ENCODE measurements at regions not wholly inside any gene's neighbourhood (a gene's known extent, or its start where the extent isn't known, plus 50 kb on each side); places are given as distances from the start of the nearest gene placed in this dataset.

DNA sequence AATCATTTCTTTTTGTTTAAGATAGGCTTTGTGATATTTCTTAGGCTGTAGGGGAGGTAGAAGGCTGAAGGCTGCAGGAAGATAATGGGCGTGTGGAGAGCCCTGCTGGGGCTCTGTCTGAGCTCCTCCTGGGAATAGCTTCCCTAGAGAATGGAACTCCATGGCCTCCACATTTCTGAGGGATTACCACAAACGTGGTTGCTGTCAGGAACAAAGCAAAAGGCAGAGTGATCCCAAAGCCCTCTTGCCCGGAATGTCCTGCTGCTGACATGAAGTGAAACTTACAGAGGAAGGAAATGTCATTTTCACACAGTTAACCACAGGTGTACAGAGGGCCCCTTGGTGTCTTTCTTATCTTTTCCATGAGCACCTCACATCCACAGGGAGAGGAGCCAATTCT is 89.3 kb downstream of the DDIT4L start:
- no peaks in the 10 kb centered on the region for H3K9me3 Mint-ChIP-seq
- ChIA-PET POLR2A (no interaction called here), CTCF (no interaction called here)
- no peak for DNase-seq
- peak overlapping the region; percentile 17 for H3K27ac Mint-ChIP-seq
- H3K4me3 Mint-ChIP-seq = no peak overlapping the region
- no peaks in the 10 kb centered on the region for H3K36me3 Mint-ChIP-seq (ENCODE audit: low read depth)
- H3K27me3 Mint-ChIP-seq = no peaks in the 10 kb centered on the region
- peaks cover 42% of the 10 kb centered on the region for H3K4me1 Mint-ChIP-seq

DNA sequence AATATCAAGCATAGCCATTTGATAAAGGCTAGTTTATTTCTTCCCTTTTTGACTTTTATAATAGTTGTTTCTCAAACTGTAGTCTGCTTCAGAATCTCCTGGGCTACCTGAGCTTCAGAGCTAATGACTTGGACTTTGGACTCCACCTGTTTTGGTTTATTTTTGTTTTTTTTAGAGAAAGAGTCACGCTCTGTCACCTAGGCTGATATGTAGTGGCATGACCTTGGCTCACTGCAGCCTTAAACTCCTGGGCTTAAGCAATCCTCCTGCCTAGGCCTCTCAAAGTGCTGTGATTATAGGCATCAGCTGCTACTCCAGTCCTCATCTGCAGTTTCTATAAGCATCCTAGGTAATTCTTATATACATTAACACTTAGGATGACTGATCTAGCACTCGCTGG is 90.5 kb downstream of the DDIT4L start:
- H3K36me3 Mint-ChIP-seq (ENCODE audit: low read depth) = no peaks in the 10 kb centered on the region
- ChIA-PET CTCF (no interaction called here), POLR2A (no interaction called here)
- no peak for DNase-seq
- H3K27me3 Mint-ChIP-seq = no peaks in the 10 kb centered on the region
- no peak overlapping the region for H3K27ac Mint-ChIP-seq
- no peaks in the 10 kb centered on the region for H3K9me3 Mint-ChIP-seq
- peaks cover 54% of the 10 kb centered on the region for H3K4me1 Mint-ChIP-seq
- H3K4me3 Mint-ChIP-seq = no peak overlapping the region

DNA sequence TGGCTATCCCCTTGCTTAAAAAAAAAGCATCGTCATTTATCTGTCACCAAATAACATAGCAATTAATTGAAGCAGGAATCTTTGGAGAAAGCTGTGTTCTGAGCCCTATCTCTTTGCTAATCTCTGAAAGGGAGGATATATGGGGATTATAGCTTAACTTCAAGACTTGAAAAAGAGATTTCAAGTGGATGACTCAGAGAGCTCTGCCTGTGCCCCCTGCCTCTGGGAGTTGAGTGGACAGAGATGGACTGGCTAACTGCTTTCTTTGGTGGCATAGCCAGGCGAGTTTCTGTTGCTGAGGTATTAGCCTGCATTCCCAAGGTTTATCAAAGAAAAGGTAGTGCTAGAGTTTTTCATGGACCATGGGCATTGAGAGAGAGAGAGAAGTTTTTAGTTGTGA is 91.6 kb downstream of the DDIT4L start:
- peaks cover 58% of the 10 kb centered on the region for H3K4me1 Mint-ChIP-seq
- ChIA-PET POLR2A (no interaction called here), CTCF (no interaction called here)
- H3K9me3 Mint-ChIP-seq = no peaks in the 10 kb centered on the region
- H3K27ac Mint-ChIP-seq = no peak overlapping the region
- H3K4me3 Mint-ChIP-seq = no peak overlapping the region
- no peaks in the 10 kb centered on the region for H3K27me3 Mint-ChIP-seq
- H3K36me3 Mint-ChIP-seq (ENCODE audit: low read depth) = no peaks in the 10 kb centered on the region
- DNase-seq = no peak

DNA sequence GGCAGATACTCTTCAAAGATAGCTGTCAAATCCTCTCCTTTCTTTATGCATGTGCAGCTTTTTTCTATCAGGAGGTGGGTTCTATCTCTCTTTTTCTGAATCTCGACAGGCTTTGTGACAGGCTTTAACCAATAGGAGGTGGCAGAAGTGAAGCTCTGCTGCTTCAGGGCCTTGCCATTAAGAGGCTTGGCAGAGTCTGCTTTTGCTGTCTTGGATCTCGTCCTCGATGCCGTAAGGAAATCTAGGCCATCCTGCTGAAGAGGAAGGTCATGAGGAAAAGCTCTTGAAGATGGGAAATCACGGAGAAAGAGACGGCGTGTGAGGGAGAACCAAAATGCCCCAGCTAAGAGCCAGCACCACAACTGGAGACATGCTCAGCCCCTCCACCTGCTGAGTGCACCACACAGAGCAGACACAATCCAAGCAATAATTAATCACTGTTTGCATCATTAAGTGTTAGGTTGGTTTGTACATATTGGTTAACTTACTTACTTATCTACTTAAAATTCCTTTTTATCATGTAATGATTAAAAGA is 92.2 kb downstream of the DDIT4L start:
- H3K9me3 Mint-ChIP-seq = no peaks in the 10 kb centered on the region
- DNase-seq = no peak
- H3K36me3 Mint-ChIP-seq (ENCODE audit: low read depth) = no peaks in the 10 kb centered on the region
- H3K4me3 Mint-ChIP-seq = no peak overlapping the region
- no peak overlapping the region for H3K27ac Mint-ChIP-seq
- ChIA-PET POLR2A (interaction anchor here (0.5 kb wide), 1 partner anchor 281 kb away, joined by 3 read pairs; no protein-coding TSS in a partner anchor), CTCF (interaction anchor here (1.3 kb wide), 1 partner anchor 8 kb away, joined by 7 read pairs; no protein-coding TSS in a partner anchor)
- no peaks in the 10 kb centered on the region for H3K27me3 Mint-ChIP-seq
- H3K4me1 Mint-ChIP-seq = peaks cover 61% of the 10 kb centered on the region

DNA sequence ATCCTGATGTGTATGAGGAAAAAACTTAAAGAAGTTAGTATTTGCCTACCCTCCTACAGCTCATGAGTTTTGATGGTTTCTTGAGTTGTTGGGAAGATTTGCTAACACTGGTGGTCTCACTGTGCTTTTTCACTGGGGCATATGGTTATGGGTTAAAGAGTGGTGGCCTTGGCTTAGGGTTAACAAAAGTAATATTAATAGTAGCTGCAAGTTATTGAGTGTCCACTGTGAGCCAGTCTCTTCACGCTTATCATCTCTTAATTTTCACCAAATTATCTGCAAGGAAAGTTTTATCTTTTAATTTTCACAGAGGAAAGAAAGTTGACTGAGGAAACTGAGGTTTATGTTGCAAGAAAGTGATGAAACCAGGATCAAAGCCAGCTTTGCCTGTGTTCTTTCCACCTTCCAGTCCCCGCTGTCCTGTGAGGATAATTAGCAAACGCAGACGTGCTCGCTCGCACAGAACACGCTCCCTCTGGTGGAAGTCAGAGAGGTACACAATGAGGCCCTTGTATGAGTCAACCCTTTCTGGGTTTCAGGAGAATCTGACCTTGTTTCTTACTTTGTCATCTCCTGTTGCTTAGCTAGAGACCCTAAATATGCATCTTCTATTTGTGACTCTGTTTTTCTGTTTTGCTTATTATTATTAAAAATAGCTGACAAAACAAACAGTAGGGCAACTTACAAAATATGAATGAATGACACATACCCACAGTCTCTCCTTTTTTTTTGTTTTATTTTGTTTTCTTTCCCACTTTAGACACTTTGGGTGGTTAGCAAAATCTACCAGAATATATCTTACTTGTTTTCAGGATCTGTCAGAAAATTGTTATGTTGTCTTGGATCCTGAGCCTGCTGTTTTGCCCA is 94.3 kb downstream of the DDIT4L start:
- DNase-seq = peak; percentile 68
- Mint-ChIP-seq H3K4me1 (peaks cover 56% of the 10 kb centered on the region), H3K27me3 (no peaks in the 10 kb centered on the region), H3K36me3 (ENCODE audit: low read depth) (no peaks in the 10 kb centered on the region), H3K4me3 (no peak overlapping the region), H3K9me3 (no peaks in the 10 kb centered on the region), H3K27ac (peak overlapping the region; percentile 47)
- CTCF ChIA-PET = interaction anchor here (0.6 to 1.7 kb wide), 12 partner anchors 11 to 642 kb away, joined by 3 to 25 read pairs (median 3); partner anchors contain the start of gene DNAJB14
- POLR2A ChIA-PET = interaction anchor here (0.8 to 1.2 kb wide), 3 partner anchors 12 to 1252 kb away, joined by 3 read pairs; partner anchors contain the start of gene PPP3CA

GRCh38 chr4:100093091-100093866 is 97.0 kb downstream of the DDIT4L start:
- ChIA-PET POLR2A (interaction anchor here (0.6 to 1.9 kb wide), 6 partner anchors 14 to 1233 kb away, joined by 3 to 7 read pairs (median 4); partner anchors contain the start of genes DNAJB14 and LAMTOR3), CTCF (interaction anchor here (0.6 to 3.4 kb wide), 46 partner anchors 10 to 1637 kb away, joined by 3 to 39 read pairs (median 4); partner anchors contain the start of genes DNAJB14 and H2AZ1)
- Mint-ChIP-seq H3K36me3 (ENCODE audit: low read depth) (no peaks in the 10 kb centered on the region), H3K27me3 (peaks cover 2% of the 10 kb centered on the region), H3K27ac (peak overlapping the region; percentile 41), H3K4me1 (peaks cover 47% of the 10 kb centered on the region), H3K4me3 (no peak overlapping the region), H3K9me3 (no peaks in the 10 kb centered on the region)
- DNase-seq = peak; percentile 90

DNA sequence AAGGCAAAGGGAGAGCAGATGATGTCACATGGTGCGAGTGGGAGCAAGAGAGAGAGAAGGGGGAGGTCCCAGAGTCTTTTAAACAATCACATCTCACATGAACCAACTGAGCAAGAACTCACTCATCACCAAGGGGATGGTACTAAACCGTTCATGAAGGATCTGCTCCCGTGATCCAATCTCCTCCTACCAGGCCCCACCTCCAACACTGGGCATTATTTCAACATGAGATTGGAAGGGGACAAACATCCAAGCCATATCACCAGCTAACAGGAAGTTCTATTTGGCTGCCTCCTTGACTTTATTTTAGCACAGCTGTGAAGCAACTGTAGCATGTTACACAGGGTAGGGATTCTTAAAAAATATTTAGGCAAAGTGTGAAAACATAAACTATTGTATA is 102.5 kb downstream of the DDIT4L start:
- DNase-seq = no peak
- peaks cover 7% of the 10 kb centered on the region for H3K36me3 Mint-ChIP-seq (ENCODE audit: low read depth)
- peaks cover 2% of the 10 kb centered on the region for H3K27me3 Mint-ChIP-seq
- ChIA-PET CTCF (no interaction called here), POLR2A (no interaction called here)
- H3K4me3 Mint-ChIP-seq = no peak overlapping the region
- H3K4me1 Mint-ChIP-seq = peaks cover 12% of the 10 kb centered on the region
- peaks cover 2% of the 10 kb centered on the region for H3K9me3 Mint-ChIP-seq
- no peak overlapping the region for H3K27ac Mint-ChIP-seq

DNA sequence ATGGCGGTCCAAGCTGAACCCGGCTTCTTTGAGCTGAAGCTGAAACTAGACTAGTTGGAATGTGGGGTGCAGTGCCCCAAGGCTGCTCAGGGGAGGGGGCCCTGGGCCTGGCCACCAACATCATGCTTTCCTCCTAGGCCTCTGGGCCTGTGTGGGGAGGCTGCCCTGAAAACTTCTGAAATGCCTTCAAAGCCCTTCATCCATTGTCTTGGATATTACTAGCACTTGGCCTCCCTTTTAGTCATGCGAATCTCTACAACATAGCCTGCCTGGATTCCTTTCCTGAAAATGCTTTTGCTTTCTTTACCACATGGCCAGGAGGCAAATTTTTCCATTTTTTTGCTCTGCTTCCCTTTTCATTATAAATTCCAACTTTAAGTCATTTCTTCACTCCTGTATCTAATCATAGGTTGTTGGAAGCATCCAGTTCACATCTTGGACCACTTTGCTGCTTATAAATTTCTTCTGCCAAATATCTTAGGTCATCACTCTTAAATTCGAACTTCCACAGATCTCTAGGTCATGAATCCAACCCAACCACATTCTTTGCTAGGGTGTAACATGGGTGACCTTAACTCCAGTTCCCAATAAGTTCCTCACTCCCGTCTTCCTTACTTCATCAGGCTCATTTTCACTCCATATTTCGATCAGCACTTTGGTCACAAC is 103.4 kb downstream of the DDIT4L start:
- Mint-ChIP-seq H3K9me3 (peaks cover 2% of the 10 kb centered on the region), H3K27ac (no peak overlapping the region), H3K36me3 (ENCODE audit: low read depth) (peaks cover 7% of the 10 kb centered on the region), H3K4me3 (no peak overlapping the region), H3K27me3 (peaks cover 2% of the 10 kb centered on the region), H3K4me1 (peaks cover 9% of the 10 kb centered on the region)
- DNase-seq = no peak
- ChIA-PET CTCF (no interaction called here), POLR2A (no interaction called here)

- no peak overlapping the region for H3K27ac Mint-ChIP-seq
- ChIA-PET CTCF (no interaction called here), POLR2A (no interaction called here)
- H3K4me1 Mint-ChIP-seq = peaks cover 8% of the 10 kb centered on the region
- H3K4me3 Mint-ChIP-seq = no peak overlapping the region
- H3K27me3 Mint-ChIP-seq = no peaks in the 10 kb centered on the region
- H3K9me3 Mint-ChIP-seq = peaks cover 2% of the 10 kb centered on the region
- DNase-seq = no peak
- H3K36me3 Mint-ChIP-seq (ENCODE audit: low read depth) = peaks cover 7% of the 10 kb centered on the region
These were observed 105.4 kb downstream of the DDIT4L start for GRCh38 chr4:100084892-100085291.

- no peak for DNase-seq
- Mint-ChIP-seq H3K4me1 (peaks cover 13% of the 10 kb centered on the region), H3K9me3 (peaks cover 2% of the 10 kb centered on the region), H3K36me3 (ENCODE audit: low read depth) (peaks cover 7% of the 10 kb centered on the region), H3K27ac (no peak overlapping the region), H3K27me3 (no peaks in the 10 kb centered on the region), H3K4me3 (no peak overlapping the region)
- CTCF ChIA-PET = interaction anchor here (0.6 to 2.4 kb wide), 3 partner anchors 9 to 23 kb away, joined by 3 to 20 read pairs (median 3); no protein-coding TSS in a partner anchor
- POLR2A ChIA-PET = no interaction called here
These were observed 107.0 kb downstream of the DDIT4L start for GRCh38 chr4:100083289-100083688.

- H3K9me3 Mint-ChIP-seq = peaks cover 2% of the 10 kb centered on the region
- H3K27ac Mint-ChIP-seq = no peak overlapping the region
- H3K27me3 Mint-ChIP-seq = no peaks in the 10 kb centered on the region
- H3K36me3 Mint-ChIP-seq (ENCODE audit: low read depth) = peaks cover 7% of the 10 kb centered on the region
- ChIA-PET CTCF (interaction anchor here (0.6 to 2.4 kb wide), 4 partner anchors 10 to 23 kb away, joined by 3 to 20 read pairs (median 3); no protein-coding TSS in a partner anchor), POLR2A (no interaction called here)
- H3K4me1 Mint-ChIP-seq = peaks cover 13% of the 10 kb centered on the region
- no peak overlapping the region for H3K4me3 Mint-ChIP-seq
- DNase-seq = no peak
These were observed 107.4 kb downstream of the DDIT4L start for GRCh38 chr4:100082852-100083251.

- DNase-seq = no peak
- ChIA-PET POLR2A (no interaction called here), CTCF (no interaction called here)
- peaks cover 3% of the 10 kb centered on the region for H3K36me3 Mint-ChIP-seq (ENCODE audit: low read depth)
- peaks cover 13% of the 10 kb centered on the region for H3K4me1 Mint-ChIP-seq
- H3K27ac Mint-ChIP-seq = no peak overlapping the region
- H3K9me3 Mint-ChIP-seq = peaks cover 2% of the 10 kb centered on the region
- H3K4me3 Mint-ChIP-seq = no peak overlapping the region
- H3K27me3 Mint-ChIP-seq = no peaks in the 10 kb centered on the region
These were observed 108.8 kb downstream of the DDIT4L start for GRCh38 chr4:100081491-100081890.

Measured in activated CD4-positive, alpha-beta memory T cell treated with anti-CD3 and anti-CD28 coated beads, Interleukin-2, amount 10 ng/mL, durations not matched to agents 7 days and 5 days (primary cell).